OCI-LY1 (cell line): ENCODE measurements at regions not wholly inside any gene's neighbourhood (a gene's known extent, or its start where the extent isn't known, plus 50 kb on each side); places are given as distances from the start of the nearest gene placed in this dataset.

Source experiments
- H2AFZ ChIP-seq: fragments of 200-600 bp; sonication (generic), shearing (Covaris generic); 2 replicates; pipeline ENCODE4 v1.6.0; 2014; ENCODE audit warnings: antibody characterized with exemption, mild to moderate bottlenecking, low read length
- H3F3A ChIP-seq: fragments of 200-600 bp; sonication (generic), shearing (Covaris generic); 2 replicates; pipeline ENCODE4 v1.6.0; 2014; ENCODE audit warnings: mild to moderate bottlenecking, antibody characterized with exemption, low read length, moderate library complexity; ENCODE audit not compliant: insufficient read depth
- H3K27ac ChIP-seq: fragments of 200-600 bp; sonication (generic); 2 replicates; pipeline ENCODE4 v1.5.1; 2014; ENCODE audit warnings: low read length, mixed run types, mild to moderate bottlenecking, low read depth; ENCODE audit not compliant: poor library complexity, severe bottlenecking
- H3K27me3 ChIP-seq: fragments of 200-600 bp; sonication (generic); 2 replicates; pipeline ENCODE4 v1.6.0; 2014; ENCODE audit warnings: antibody characterized with exemption, mild to moderate bottlenecking, low read length, moderate library complexity; ENCODE audit not compliant: insufficient read depth
- H3K36me3 ChIP-seq: fragments of 200-600 bp; sonication (generic); 2 replicates; pipeline ENCODE4 v1.6.1; 2014; ENCODE audit warnings: mild to moderate bottlenecking, antibody characterized with exemption, low read length, moderate library complexity, mixed read lengths; ENCODE audit not compliant: insufficient read depth
- H3K4me1 ChIP-seq: fragments of 200-600 bp; sonication (generic); 2 replicates; pipeline ENCODE4 v1.5.1; 2014; ENCODE audit warnings: mild to moderate bottlenecking, low read length, moderate library complexity; ENCODE audit not compliant: insufficient read depth, severe bottlenecking
- H3K4me2 ChIP-seq: fragments of 200-600 bp; sonication (generic), shearing (Covaris generic); 2 replicates; pipeline ENCODE4 v1.6.1; 2014; ENCODE audit warnings: low read length
- H3K4me3 ChIP-seq: fragments of 200-600 bp; sonication (generic); 2 replicates; pipeline ENCODE4 v1.5.1; 2014; ENCODE audit warnings: low read length, low read depth, mild to moderate bottlenecking, mixed read lengths; ENCODE audit not compliant: poor library complexity, severe bottlenecking
- H3K79me2 ChIP-seq: fragments of 200-600 bp; shearing (Covaris generic); 2 replicates; pipeline ENCODE4 v1.6.1; 2016; ENCODE audit warnings: mixed run types, low read length, mixed read lengths; ENCODE audit not compliant: insufficient read depth
- H3K9ac ChIP-seq: fragments of 200-600 bp; sonication (generic), shearing (Covaris generic); 2 replicates; pipeline ENCODE4 v1.6.1; 2014; ENCODE audit warnings: mild to moderate bottlenecking, low read length, mixed read lengths
- H3K9me2 ChIP-seq: fragments of 200-600 bp; sonication (generic), shearing (Covaris generic); 2 replicates; pipeline ENCODE4 v1.6.1; 2014; ENCODE audit warnings: low read depth, mild to moderate bottlenecking, low read length, mixed read lengths
- H3K9me3 ChIP-seq: fragments of 200-600 bp; shearing (Covaris generic); 2 replicates; pipeline ENCODE4 v1.6.1; 2014; ENCODE audit warnings: low read length, mixed read lengths
- H4K20me1 ChIP-seq: fragments of 200-600 bp; sonication (generic), shearing (Covaris generic); 2 replicates; pipeline ENCODE4 v1.6.0; 2016; ENCODE audit warnings: mild to moderate bottlenecking, low read length; ENCODE audit not compliant: insufficient read depth
- CTCF ChIP-seq: fragments of 200-600 bp; sonication (generic), shearing (Covaris generic); IDR thresholded peaks from 2 replicates; pipeline ENCODE4 v1.5.1; 2017; ENCODE audit warnings: mild to moderate bottlenecking, antibody characterized with exemption, low read length, moderate library complexity, mixed read lengths
- EZH2 ChIP-seq: fragments of 200-600 bp; sonication (generic), shearing (Covaris generic); IDR thresholded peaks from 2 replicates; pipeline ENCODE4 v1.8.0; 2017; ENCODE audit warnings: borderline replicate concordance, mixed run types, mild to moderate bottlenecking, antibody characterized with exemption, low read length, moderate library complexity, mixed read lengths

DNA sequence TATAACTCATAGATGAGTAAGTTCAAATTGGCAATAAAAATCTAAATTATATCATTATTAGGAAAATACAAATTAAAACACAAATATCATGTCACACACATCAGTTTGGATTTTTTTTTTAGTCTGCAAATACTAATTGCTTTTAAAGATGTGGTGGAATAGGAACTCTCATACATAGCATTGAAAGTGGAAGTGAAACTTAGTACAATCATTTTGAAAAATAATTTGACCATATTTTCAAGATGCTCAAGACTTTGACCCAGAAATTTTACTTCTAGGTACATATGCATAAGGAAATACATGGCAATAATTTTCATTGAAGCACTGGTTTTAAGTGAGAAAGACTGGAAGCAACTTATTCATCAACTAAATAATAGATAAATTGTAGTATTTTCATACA lies 147.5 kb upstream of the SMIM31 start:
- H3K4me2 ChIP-seq: no peak overlapping the region
- no peaks in the 10 kb centered on the region for H3K9me3 ChIP-seq
- no peaks in the 10 kb centered on the region for H3K27me3 ChIP-seq
- no peak for TF ChIP-seq CTCF
- TF ChIP-seq EZH2: no peak
- H3K4me3 ChIP-seq: no peak overlapping the region
- no peaks in the 10 kb centered on the region for H3K36me3 ChIP-seq
- no peaks in the 10 kb centered on the region for H3F3A ChIP-seq
- H3K9me2 ChIP-seq: no peaks in the 10 kb centered on the region
- no peak overlapping the region for H3K9ac ChIP-seq
- H3K27ac ChIP-seq: no peak overlapping the region
- H3K79me2 ChIP-seq: no peaks in the 10 kb centered on the region
- no peaks in the 10 kb centered on the region for H3K4me1 ChIP-seq
- H2AFZ ChIP-seq: no peak overlapping the region
- no peaks in the 10 kb centered on the region for H4K20me1 ChIP-seq

GRCh38 chr4:164613256-164613655 lies 140.7 kb upstream of the SMIM31 start:
- Histone ChIP-seq H3K79me2 (no peaks in the 10 kb centered on the region), H3K4me3 (no peak overlapping the region), H3K9ac (no peak overlapping the region), H3K9me2 (no peaks in the 10 kb centered on the region), H3K27me3 (no peaks in the 10 kb centered on the region), H2AFZ (no peak overlapping the region), H3K4me1 (no peaks in the 10 kb centered on the region), H3K9me3 (no peaks in the 10 kb centered on the region), H3K27ac (no peak overlapping the region), H3K36me3 (no peaks in the 10 kb centered on the region), H4K20me1 (no peaks in the 10 kb centered on the region), H3F3A (no peaks in the 10 kb centered on the region), H3K4me2 (no peak overlapping the region)
- no peak for TF ChIP-seq EZH2
- TF ChIP-seq CTCF: no peak

DNA sequence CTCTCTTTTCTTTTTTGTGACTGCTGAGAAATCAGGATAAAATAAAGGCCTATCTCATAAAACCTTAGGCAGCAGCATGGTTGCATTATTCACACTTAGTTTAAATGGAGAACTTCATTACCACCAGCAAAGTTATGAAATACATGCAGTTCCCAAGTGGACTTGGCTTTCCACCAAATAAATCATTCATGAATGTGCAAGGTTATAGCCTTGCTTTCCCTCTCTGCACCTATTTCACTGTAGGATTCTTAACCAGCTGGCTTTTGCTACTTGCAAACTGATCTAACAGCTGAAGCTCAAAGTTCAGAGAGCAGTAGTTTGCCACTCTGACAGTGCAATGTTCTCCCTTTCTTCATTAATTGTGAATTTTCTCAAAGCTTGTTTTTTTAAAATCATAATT lies 140.1 kb upstream of the SMIM31 start:
- Histone ChIP-seq H4K20me1 (no peaks in the 10 kb centered on the region), H3K27me3 (no peaks in the 10 kb centered on the region), H3K9me2 (no peaks in the 10 kb centered on the region), H3K79me2 (no peaks in the 10 kb centered on the region), H3K4me1 (no peaks in the 10 kb centered on the region), H3K9ac (no peak overlapping the region), H3K27ac (no peak overlapping the region), H3F3A (no peaks in the 10 kb centered on the region), H3K9me3 (no peaks in the 10 kb centered on the region), H3K4me3 (no peak overlapping the region), H3K4me2 (no peak overlapping the region), H2AFZ (no peak overlapping the region), H3K36me3 (no peaks in the 10 kb centered on the region)
- TF ChIP-seq EZH2 (no peak), CTCF (no peak)
